HG02870 (cell line): ENCODE measurements at regions not wholly inside any gene's neighbourhood (a gene's known extent, or its start where the extent isn't known, plus 50 kb on each side); places are given as distances from the start of the nearest gene placed in this dataset.
"Not testable (repeated sequence)": the region's sequence is repeated elsewhere in the genome, so short reads cannot be mapped to it uniquely, and the experiment has no call there.

Source experiments
- ATAC-seq: cut with Tn5 transposase; IDR thresholded peaks from one replicate; pipeline ENCODE4 v1.9.1; 2021; ENCODE audit warnings: mild to moderate bottlenecking, moderate library complexity; ENCODE audit not compliant: unreplicated experiment

- ATAC-seq = no peak
Measured at GRCh38 chr1:116292929-116293725, 79.9 kb upstream of the ATP1A1 start.

- ATAC-seq = no peak
Measured at GRCh38 chr1:116297495-116298212, 75.4 kb upstream of the ATP1A1 start.

GRCh38 chr1:116298213-116298579 lies 74.8 kb upstream of the ATP1A1 start:
- not testable (repeated sequence) for ATAC-seq

- ATAC-seq = no peak
Measured at GRCh38 chr1:116298746-116299145, 74.3 kb upstream of the ATP1A1 start.

- no peak for ATAC-seq
Measured at GRCh38 chr1:116299248-116299647, 73.8 kb upstream of the ATP1A1 start.

- no peak for ATAC-seq
Measured at GRCh38 chr1:116302281-116302680, 70.8 kb upstream of the ATP1A1 start.

- no peak for ATAC-seq
Measured at GRCh38 chr1:116306102-116306501, 66.9 kb upstream of the ATP1A1 start.

GRCh38 chr1:116306840-116307442 lies 66.1 kb upstream of the ATP1A1 start:
- ATAC-seq = no peak

- ATAC-seq = no peak
Measured at GRCh38 chr1:116308276-116308675, 64.8 kb upstream of the ATP1A1 start.

- ATAC-seq = no peak
Measured at GRCh38 chr1:116309090-116309870, 63.8 kb upstream of the ATP1A1 start.

- ATAC-seq = no peak
Measured at GRCh38 chr1:116310180-116310579, 62.9 kb upstream of the ATP1A1 start.

GRCh38 chr1:116311193-116311592 lies 61.9 kb upstream of the ATP1A1 start:
- ATAC-seq = no peak

GRCh38 chr1:116311756-116312680 lies 61.0 kb upstream of the ATP1A1 start:
- ATAC-seq = no peak

GRCh38 chr1:116312681-116313069 lies 60.4 kb upstream of the ATP1A1 start:
- no peak for ATAC-seq

GRCh38 chr1:116313776-116314175 lies 59.3 kb upstream of the ATP1A1 start:
- no peak for ATAC-seq

GRCh38 chr1:116314305-116314919 lies 58.6 kb upstream of the ATP1A1 start:
- ATAC-seq = no peak

GRCh38 chr1:116316373-116316772 lies 56.7 kb upstream of the ATP1A1 start:
- ATAC-seq = no peak

GRCh38 chr1:116318897-116319296 lies 54.1 kb upstream of the ATP1A1 start:
- ATAC-seq = no peak

- no peak for ATAC-seq
Measured at GRCh38 chr1:116320874-116321273, 52.2 kb upstream of the ATP1A1 start.

- ATAC-seq = no peak
Measured at GRCh38 chr1:116321766-116322175, 51.3 kb upstream of the ATP1A1 start.
